ENCODE measurements at regions not wholly inside any gene's neighbourhood (a gene's known extent, or its start where the extent isn't known, plus 50 kb on each side); places are given as distances from the start of the nearest gene placed in this dataset.

- TF ChIP-seq, protein P1, sequence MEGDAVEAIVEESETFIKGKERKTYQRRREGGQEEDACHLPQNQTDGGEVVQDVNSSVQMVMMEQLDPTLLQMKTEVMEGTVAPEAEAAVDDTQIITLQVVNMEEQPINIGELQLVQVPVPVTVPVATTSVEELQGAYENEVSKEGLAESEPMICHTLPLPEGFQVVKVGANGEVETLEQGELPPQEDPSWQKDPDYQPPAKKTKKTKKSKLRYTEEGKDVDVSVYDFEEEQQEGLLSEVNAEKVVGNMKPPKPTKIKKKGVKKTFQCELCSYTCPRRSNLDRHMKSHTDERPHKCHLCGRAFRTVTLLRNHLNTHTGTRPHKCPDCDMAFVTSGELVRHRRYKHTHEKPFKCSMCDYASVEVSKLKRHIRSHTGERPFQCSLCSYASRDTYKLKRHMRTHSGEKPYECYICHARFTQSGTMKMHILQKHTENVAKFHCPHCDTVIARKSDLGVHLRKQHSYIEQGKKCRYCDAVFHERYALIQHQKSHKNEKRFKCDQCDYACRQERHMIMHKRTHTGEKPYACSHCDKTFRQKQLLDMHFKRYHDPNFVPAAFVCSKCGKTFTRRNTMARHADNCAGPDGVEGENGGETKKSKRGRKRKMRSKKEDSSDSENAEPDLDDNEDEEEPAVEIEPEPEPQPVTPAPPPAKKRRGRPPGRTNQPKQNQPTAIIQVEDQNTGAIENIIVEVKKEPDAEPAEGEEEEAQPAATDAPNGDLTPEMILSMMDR (conservative IDR thresholded peaks at IDR 0.05 in 1 of 2, IDR thresholded peaks at IDR 0.05 in 1 of 2; ENCODE audit: low read depth in 1 of 2, low read length in 2 of 2): no peak
- TF ChIP-seq EZH2 (IDR thresholded peaks at IDR 0.05; ENCODE audit: low read length, missing control alignments): no peak
Observed at GRCh38 chr11:47908198-47908597, 60.0 kb upstream of the NUP160 start.
